Subcutaneous abdominal adipose tissue (tissue), 5 donors: ENCODE measurements at regions not wholly inside any gene's neighbourhood (a gene's known extent, or its start where the extent isn't known, plus 50 kb on each side); places are given as distances from the start of the nearest gene placed in this dataset.
"Not testable (repeated sequence)": the region's sequence is repeated elsewhere in the genome, so short reads cannot be mapped to it uniquely, and the experiment has no call there.

ENCODE experiments used
- H3K27ac ChIP-seq: one replicate; pipeline ENCODE4 v1.7.0; 2013; ENCODE audit warnings: low read depth, mild to moderate bottlenecking, inconsistent platforms, low read length, moderate library complexity
- H3K27me3 ChIP-seq, 5 donors: one replicate each; pipeline ENCODE4 v1.7.0; 2013; ENCODE audit warnings: low read length in 5 of 5, inconsistent platforms in 1 of 5; ENCODE audit not compliant: control insufficient read depth in 5 of 5, insufficient read depth in 4 of 5
- H3K36me3 ChIP-seq, 5 donors: one replicate each; pipeline ENCODE4 v1.7.0; 2013; ENCODE audit warnings: low read length in 5 of 5; ENCODE audit not compliant: control insufficient read depth in 5 of 5, insufficient read depth in 5 of 5
- H3K4me1 ChIP-seq, 5 donors: one replicate each; pipeline ENCODE4 v1.7.0; 2013; ENCODE audit warnings: low read length in 5 of 5, mild to moderate bottlenecking in 3 of 5, moderate library complexity in 1 of 5; ENCODE audit not compliant: control insufficient read depth in 5 of 5, insufficient read depth in 5 of 5
- H3K4me3 ChIP-seq, 5 donors: one replicate each; pipeline ENCODE4 v1.7.0; 2013; ENCODE audit warnings: low read length in 5 of 5, low read depth in 1 of 5
- H3K9ac ChIP-seq, 5 donors: one replicate each; pipeline ENCODE4 v1.7.0; 2013; ENCODE audit warnings: low read length in 5 of 5, mild to moderate bottlenecking in 4 of 5, moderate library complexity in 3 of 5
- H3K9me3 ChIP-seq, 5 donors: one replicate each; pipeline ENCODE4 v1.7.0; 2013; ENCODE audit warnings: low read length in 5 of 5; ENCODE audit not compliant: control insufficient read depth in 5 of 5
- donor health status: healthy.
- donor health status: healthy.
- donor health status: healthy.
- donor health status: healthy.
- donor health status: healthy.

DNA sequence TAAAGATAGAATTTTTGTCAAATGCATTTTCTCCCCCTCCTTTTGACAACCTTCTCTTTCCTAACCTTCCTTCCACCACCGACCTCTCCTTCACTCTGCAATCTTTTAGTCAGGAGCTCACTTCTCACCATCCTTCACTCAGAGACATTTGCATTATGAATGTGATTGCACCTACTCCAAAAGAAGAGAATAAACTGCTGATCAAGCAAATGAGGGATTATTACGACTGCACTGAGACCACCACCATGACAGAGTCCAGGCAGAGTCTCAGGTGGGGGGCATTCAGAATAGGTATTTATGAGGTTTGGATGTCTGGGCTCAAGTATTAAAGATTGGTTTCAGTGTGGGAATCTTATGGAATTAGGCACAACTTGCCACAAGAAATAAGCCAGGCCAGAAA is 483.9 kb downstream of the PTH2R start:
- H3K4me1 ChIP-seq, result no peaks in the 10 kb centered on the region
- no peak overlapping the region for H3K9ac ChIP-seq
- H3K36me3 ChIP-seq, result no peaks in the 10 kb centered on the region
- no peaks in the 10 kb centered on the region for H3K27me3 ChIP-seq
- no peak overlapping the region for H3K27ac ChIP-seq
- H3K9me3 ChIP-seq, result no peaks in the 10 kb centered on the region
- no peak overlapping the region for H3K4me3 ChIP-seq

DNA sequence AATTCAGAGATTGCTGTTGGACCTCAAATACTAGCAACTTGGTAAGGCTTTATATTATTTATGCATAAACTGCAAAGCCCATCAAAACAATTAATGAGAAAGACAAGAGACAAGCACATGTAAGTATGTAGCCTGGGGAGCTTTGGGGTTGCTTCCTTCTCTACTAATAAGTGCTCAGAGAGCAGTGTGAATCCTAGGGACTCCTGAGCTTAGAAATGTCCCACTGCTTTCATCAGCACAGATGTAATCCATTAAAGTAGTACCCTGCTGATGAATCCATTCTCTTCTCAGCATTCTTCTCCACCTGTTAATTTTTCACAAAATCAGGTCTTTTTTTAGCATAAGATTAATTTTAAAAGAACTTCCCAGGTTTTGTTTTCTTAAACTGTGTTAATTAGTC is 485.6 kb downstream of the PTH2R start:
- H3K36me3 ChIP-seq, result no peaks in the 10 kb centered on the region
- H3K4me1 ChIP-seq, result no peaks in the 10 kb centered on the region
- H3K4me3 ChIP-seq, result no peak overlapping the region
- no peak overlapping the region for H3K9ac ChIP-seq
- H3K9me3 ChIP-seq, result no peaks in the 10 kb centered on the region
- no peak overlapping the region for H3K27ac ChIP-seq
- H3K27me3 ChIP-seq, result no peaks in the 10 kb centered on the region

DNA sequence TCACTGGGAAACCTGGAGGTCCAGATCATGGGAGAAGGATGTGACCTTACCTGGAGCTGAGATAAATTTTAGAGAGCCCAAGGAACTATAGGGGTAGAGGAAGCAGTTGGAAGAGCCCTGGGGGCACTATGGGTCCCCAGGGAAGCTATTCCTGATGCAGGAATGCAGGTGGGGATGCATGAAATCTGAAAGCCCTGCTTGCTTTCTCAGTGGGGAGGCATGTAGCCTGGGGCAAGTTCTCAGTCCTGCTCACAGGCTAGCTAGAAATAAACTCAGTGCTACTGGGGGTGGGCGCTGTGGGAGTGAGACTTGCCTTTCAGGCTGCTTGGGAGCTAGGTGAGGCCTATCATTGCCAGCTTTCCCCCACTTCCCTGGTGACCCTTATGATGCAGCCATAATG is 499.7 kb downstream of the PTH2R start:
- Histone ChIP-seq H3K9ac (no peak overlapping the region), H3K9me3 (no peaks in the 10 kb centered on the region), H3K36me3 (no peaks in the 10 kb centered on the region), H3K4me3 (no peak overlapping the region), H3K4me1 (no peaks in the 10 kb centered on the region), H3K27me3 (no peaks in the 10 kb centered on the region), H3K27ac (no peak overlapping the region)

- Histone ChIP-seq H3K27ac (no peak overlapping the region), H3K4me3 (no peak overlapping the region), H3K36me3 (no peaks in the 10 kb centered on the region), H3K4me1 (no peaks in the 10 kb centered on the region), H3K9me3 (no peaks in the 10 kb centered on the region), H3K9ac (no peak overlapping the region), H3K27me3 (no peaks in the 10 kb centered on the region)
These were observed 508.4 kb upstream of the MAP2 start for GRCh38 chr2:208915401-208915800.

- no peak overlapping the region for H3K4me3 ChIP-seq
- no peaks in the 10 kb centered on the region for H3K4me1 ChIP-seq
- H3K27ac ChIP-seq, result no peak overlapping the region
- peaks cover 0 to 7% (median 4%) of the 10 kb centered on the region in 5 donors for H3K9me3 ChIP-seq
- H3K27me3 ChIP-seq, result no peaks in the 10 kb centered on the region
- no peaks in the 10 kb centered on the region for H3K36me3 ChIP-seq
- no peak overlapping the region for H3K9ac ChIP-seq
These were observed 507.0 kb upstream of the MAP2 start for GRCh38 chr2:208916881-208917280.

DNA sequence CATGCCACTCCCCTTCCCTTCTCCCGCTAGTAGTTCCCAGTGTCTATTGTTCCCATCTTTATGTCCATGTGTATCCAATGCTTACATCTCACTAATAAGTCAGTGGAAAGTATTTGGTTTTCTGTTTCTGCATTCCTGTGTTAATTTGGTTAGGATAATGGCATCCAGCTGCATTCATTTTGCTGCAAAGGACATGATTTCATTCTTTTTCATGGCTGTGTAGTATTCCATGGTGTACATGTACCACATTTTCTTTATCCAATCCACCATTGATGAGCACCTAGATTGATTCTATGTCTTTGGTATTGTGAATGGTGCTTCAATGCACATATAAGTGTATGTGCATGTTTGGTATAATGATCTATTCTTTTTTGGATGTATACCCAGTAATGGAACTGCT is 502.5 kb upstream of the MAP2 start:
- H3K27me3 ChIP-seq, H3K9me3 ChIP-seq, H3K27ac ChIP-seq, H3K36me3 ChIP-seq, H3K4me1 ChIP-seq, H3K9ac ChIP-seq, H3K4me3 ChIP-seq: not testable (repeated sequence)

DNA sequence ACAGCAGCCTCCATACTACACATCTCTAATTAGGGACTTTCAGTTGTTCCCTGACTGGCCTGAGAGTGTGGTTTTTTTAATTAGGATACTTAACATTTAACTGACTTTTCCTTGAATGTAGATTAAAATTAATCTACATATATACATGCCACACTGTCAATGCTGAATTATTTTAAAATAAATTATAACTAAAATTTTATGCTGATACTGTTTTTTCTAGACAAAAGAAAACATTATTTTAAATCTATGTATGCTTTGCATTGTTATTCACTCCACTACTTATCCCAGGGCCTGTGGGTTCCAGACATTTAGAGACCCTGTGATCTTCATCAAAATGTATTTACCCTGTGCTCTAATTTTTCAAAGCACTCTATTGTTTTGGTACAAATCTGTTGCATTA is 496.0 kb upstream of the MAP2 start:
- Histone ChIP-seq H3K27ac (no peak overlapping the region), H3K9me3 (no peaks in the 10 kb centered on the region), H3K4me1 (no peaks in the 10 kb centered on the region), H3K4me3 (no peak overlapping the region), H3K36me3 (no peaks in the 10 kb centered on the region), H3K9ac (no peak overlapping the region), H3K27me3 (no peaks in the 10 kb centered on the region)

- no peaks in the 10 kb centered on the region for H3K9me3 ChIP-seq
- H3K27me3 ChIP-seq, result no peaks in the 10 kb centered on the region
- H3K36me3 ChIP-seq, result no peaks in the 10 kb centered on the region
- no peak overlapping the region for H3K9ac ChIP-seq
- no peak overlapping the region for H3K4me3 ChIP-seq
- no peaks in the 10 kb centered on the region for H3K4me1 ChIP-seq
- H3K27ac ChIP-seq, result no peak overlapping the region
These were observed 494.5 kb upstream of the MAP2 start for GRCh38 chr2:208929139-208929864.

DNA sequence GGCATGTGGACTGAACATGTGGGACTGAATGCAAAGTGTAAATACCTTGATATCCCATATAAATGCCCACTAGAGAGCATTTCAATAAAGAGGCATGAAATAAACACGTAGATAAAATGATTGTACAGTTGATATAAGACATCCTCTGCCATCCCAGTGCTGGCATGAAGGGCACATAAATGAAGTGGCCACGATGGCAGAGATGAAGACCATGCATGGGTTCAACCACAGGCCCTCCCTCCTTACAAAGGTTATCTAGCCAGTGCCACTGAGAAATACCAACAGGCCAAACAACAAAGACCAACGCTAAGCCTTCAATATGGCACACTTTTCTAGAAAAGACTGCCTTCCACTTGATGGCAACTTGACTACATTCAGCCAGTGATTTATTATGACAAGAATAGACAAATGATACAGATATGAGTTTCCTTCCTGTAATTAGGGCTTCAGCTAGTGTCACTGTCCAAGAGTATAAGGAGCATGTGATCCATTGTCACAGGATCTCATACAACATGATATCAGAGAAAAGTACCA is 493.9 kb upstream of the MAP2 start:
- H3K4me3 ChIP-seq, result no peak overlapping the region
- no peaks in the 10 kb centered on the region for H3K27me3 ChIP-seq
- no peaks in the 10 kb centered on the region for H3K4me1 ChIP-seq
- no peaks in the 10 kb centered on the region for H3K9me3 ChIP-seq
- no peaks in the 10 kb centered on the region for H3K36me3 ChIP-seq
- H3K27ac ChIP-seq, result no peak overlapping the region
- H3K9ac ChIP-seq, result no peak overlapping the region

DNA sequence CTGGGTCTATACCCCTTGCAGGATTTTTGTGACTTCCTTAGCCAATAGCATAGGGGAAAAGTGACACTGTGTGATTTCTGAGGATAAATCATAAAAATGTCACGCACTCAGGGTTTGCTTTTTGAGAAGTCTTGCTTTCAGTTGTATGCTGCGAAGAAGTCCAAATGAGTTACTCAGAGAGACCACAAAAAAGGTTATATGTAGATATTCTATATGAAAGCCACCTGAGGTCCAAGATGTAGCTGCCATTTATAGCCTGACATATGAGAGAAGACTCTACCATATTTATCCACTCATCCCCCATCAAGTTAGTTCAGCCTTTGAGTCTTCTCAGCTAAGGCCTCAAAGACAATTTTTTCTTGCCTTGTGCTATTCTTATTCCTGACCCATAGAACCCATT is 488.3 kb upstream of the MAP2 start:
- no peaks in the 10 kb centered on the region for H3K9me3 ChIP-seq
- H3K36me3 ChIP-seq, result no peaks in the 10 kb centered on the region
- H3K4me1 ChIP-seq, result no peaks in the 10 kb centered on the region
- H3K27ac ChIP-seq, result no peak overlapping the region
- no peak overlapping the region for H3K9ac ChIP-seq
- H3K4me3 ChIP-seq, result no peak overlapping the region
- H3K27me3 ChIP-seq, result no peaks in the 10 kb centered on the region
